Keratinocyte (primary cell): ENCODE measurements at regions not wholly inside any gene's neighbourhood (a gene's known extent, or its start where the extent isn't known, plus 50 kb on each side); places are given as distances from the start of the nearest gene placed in this dataset.

Experiments used
- DNase-seq: peaks from one replicate; pipeline ENCODE4 v3.0.0-alpha.2; 2011; ENCODE audit warnings: low read depth, missing footprints, low spot score
- FAIRE-seq: peaks from 2 replicates; lab custom pipeline; 2011; peaks lifted over from hg19 to GRCh38; lab: Jason Lieb, UNC
- H2AFZ ChIP-seq: 2 replicates; pipeline ENCODE4 v1.6.0; 2012; ENCODE audit warnings: low read length, control low read depth, inconsistent platforms; ENCODE audit not compliant: control insufficient read depth
- H3K27ac ChIP-seq: 2 replicates; pipeline ENCODE4 v1.5.1; 2011; ENCODE audit warnings: low read length; ENCODE audit not compliant: control insufficient read depth, insufficient read depth
- H3K27me3 ChIP-seq: 3 replicates; pipeline ENCODE4 v1.6.0; 2011; ENCODE audit warnings: low read length; ENCODE audit not compliant: control insufficient read depth, insufficient read depth; ENCODE audit errors: extremely low read depth
- H3K36me3 ChIP-seq, 2 experiments: 2 replicates in 1 of 2; 3 replicates in 1 of 2; pipeline ENCODE4 v1.5.1; 2011; ENCODE audit warnings: low read length in 2 of 2, mild to moderate bottlenecking in 1 of 2; ENCODE audit not compliant: control insufficient read depth in 2 of 2, insufficient read depth in 2 of 2; ENCODE audit errors: extremely low read depth in 1 of 2
- H3K4me1 ChIP-seq: 3 replicates; pipeline ENCODE4 v1.5.1; 2011; ENCODE audit warnings: low read length; ENCODE audit not compliant: control insufficient read depth, insufficient read depth; ENCODE audit errors: extremely low read depth
- H3K4me2 ChIP-seq: 3 replicates; pipeline ENCODE4 v1.6.0; 2011; ENCODE audit warnings: low read depth, low read length; ENCODE audit not compliant: control insufficient read depth, insufficient read depth; ENCODE audit errors: extremely low read depth
- H3K4me3 ChIP-seq, 3 experiments: fragments of 200-600 bp in 1 of 3; sonication (generic) in 1 of 3; 2 replicates in 2 of 3; 3 replicates in 1 of 3; pipeline ENCODE4 v1.5.1; 2011 to 2016; ENCODE audit warnings: low read length in 3 of 3, mild to moderate bottlenecking in 3 of 3, control low read depth in 2 of 3, inconsistent platforms in 1 of 3, low read depth in 1 of 3, mixed read lengths in 1 of 3, mixed run types in 1 of 3, moderate library complexity in 1 of 3; ENCODE audit not compliant: control insufficient read depth in 2 of 3, insufficient read depth in 2 of 3; ENCODE audit errors: extremely low read depth in 1 of 3
- H3K79me2 ChIP-seq: 2 replicates; pipeline ENCODE4 v1.6.0; 2012; ENCODE audit warnings: low read length; ENCODE audit not compliant: control insufficient read depth, insufficient read depth
- H3K9ac ChIP-seq: 3 replicates; pipeline ENCODE4 v1.6.0; 2011; ENCODE audit warnings: low read length; ENCODE audit not compliant: control insufficient read depth, insufficient read depth; ENCODE audit errors: extremely low read depth
- H3K9me1 ChIP-seq: 3 replicates; pipeline ENCODE4 v1.6.0; 2011; ENCODE audit warnings: low read length; ENCODE audit not compliant: control insufficient read depth, insufficient read depth; ENCODE audit errors: extremely low read depth
- H3K9me3 ChIP-seq: 2 replicates; pipeline ENCODE4 v1.5.1; 2012; ENCODE audit warnings: low read depth, low read length; ENCODE audit not compliant: control insufficient read depth
- H4K20me1 ChIP-seq: 3 replicates; pipeline ENCODE4 v1.6.0; 2011; ENCODE audit warnings: low read length; ENCODE audit not compliant: control insufficient read depth, insufficient read depth; ENCODE audit errors: extremely low read depth
- EZH2 ChIP-seq: IDR thresholded peaks from one replicate; pipeline ENCODE4 v1.6.1; 2012; ENCODE audit warnings: inconsistent platforms, mild to moderate bottlenecking, low read length, moderate library complexity
- dilution Hi-C: fragments of 300-500 bp; cut with MboI; formaldehyde crosslinking; loops from one replicate; pipeline ENCODE4 v1.7.0; 2020; ENCODE audit warnings: low sequenced_read_pairs; ENCODE audit not compliant: extremely low pct_ligation_motif_present
- TF ChIP-seq, protein P1 (sequence below), 3 experiments: IDR thresholded peaks in 1 of 3; conservative IDR thresholded peaks in 1 of 3; optimal IDR thresholded peaks in 1 of 3; 2 replicates in 2 of 3; 3 replicates in 1 of 3; pipeline versions ENCODE3 to v1.5.1; 2011; ENCODE audit warnings: low read length in 3 of 3, mild to moderate bottlenecking in 3 of 3, moderate library complexity in 2 of 3, control low read depth in 1 of 3, inconsistent platforms in 1 of 3; ENCODE audit not compliant: insufficient read depth in 2 of 3; ENCODE audit errors: extremely low read depth in 1 of 3

DNA sequence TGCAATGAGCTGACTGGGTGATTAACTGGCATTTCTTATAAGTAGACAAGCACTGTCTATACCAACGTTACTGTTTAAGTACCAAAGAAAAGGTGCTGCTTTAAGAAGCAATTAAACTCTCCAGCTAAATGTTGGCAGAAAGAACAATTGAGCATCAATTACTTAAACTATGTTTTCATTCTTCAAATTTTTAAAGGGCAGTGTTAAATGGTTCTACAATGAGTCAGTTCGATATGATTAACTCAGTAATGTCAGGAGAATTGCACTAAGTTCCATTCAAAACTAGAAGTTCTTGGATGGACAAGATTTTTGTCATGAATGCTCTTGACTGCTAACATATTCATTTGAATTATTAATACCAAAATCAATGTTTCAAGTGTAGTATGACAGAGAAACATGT lies 593.7 kb downstream of the DNAH5 start:
- Histone ChIP-seq H3K4me1 (no peaks in the 10 kb centered on the region), H3K9me3 (no peaks in the 10 kb centered on the region), H3K27me3 (no peaks in the 10 kb centered on the region), H3K79me2 (no peaks in the 10 kb centered on the region), H2AFZ (no peak overlapping the region), H3K9ac (no peak overlapping the region), H3K9me1 (no peaks in the 10 kb centered on the region), H4K20me1 (no peaks in the 10 kb centered on the region), H3K4me2 (no peak overlapping the region), H3K27ac (no peak overlapping the region), H3K4me3 (no peak overlapping the region), H3K36me3 (no peaks in the 10 kb centered on the region)
- DNase-seq = no peak
- dilution Hi-C loops = no loop called here
- TF ChIP-seq EZH2 = no peak
- TF ChIP-seq, protein P1, sequence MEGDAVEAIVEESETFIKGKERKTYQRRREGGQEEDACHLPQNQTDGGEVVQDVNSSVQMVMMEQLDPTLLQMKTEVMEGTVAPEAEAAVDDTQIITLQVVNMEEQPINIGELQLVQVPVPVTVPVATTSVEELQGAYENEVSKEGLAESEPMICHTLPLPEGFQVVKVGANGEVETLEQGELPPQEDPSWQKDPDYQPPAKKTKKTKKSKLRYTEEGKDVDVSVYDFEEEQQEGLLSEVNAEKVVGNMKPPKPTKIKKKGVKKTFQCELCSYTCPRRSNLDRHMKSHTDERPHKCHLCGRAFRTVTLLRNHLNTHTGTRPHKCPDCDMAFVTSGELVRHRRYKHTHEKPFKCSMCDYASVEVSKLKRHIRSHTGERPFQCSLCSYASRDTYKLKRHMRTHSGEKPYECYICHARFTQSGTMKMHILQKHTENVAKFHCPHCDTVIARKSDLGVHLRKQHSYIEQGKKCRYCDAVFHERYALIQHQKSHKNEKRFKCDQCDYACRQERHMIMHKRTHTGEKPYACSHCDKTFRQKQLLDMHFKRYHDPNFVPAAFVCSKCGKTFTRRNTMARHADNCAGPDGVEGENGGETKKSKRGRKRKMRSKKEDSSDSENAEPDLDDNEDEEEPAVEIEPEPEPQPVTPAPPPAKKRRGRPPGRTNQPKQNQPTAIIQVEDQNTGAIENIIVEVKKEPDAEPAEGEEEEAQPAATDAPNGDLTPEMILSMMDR (optimal IDR thresholded peaks at IDR 0.05 in 1 of 3, IDR thresholded peaks at IDR 0.05 in 1 of 3, conservative IDR thresholded peaks at IDR 0.05 in 1 of 3; ENCODE audit: extremely low read depth in 1 of 3, insufficient read depth in 2 of 3, low read length in 3 of 3) = no peak
- no peak for FAIRE-seq

DNA sequence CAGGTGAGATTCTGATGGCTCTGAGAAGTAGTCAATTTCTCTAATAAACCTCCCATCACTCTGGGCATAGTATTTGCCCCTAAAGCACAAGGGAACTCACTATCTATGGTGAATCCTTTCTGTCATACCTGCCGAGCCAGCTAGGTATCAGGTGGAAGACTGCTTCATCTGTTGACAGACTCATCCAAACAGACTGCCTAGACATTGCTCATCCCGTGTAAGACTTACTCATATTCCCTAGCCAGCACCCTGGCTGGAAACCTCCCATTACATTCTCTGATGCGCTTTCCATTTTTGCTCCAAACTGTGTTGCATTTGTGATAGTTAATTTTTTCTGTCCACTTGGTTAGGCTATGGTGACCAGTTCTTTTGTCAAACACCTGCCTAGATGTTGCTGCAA lies 595.9 kb downstream of the DNAH5 start:
- Histone ChIP-seq H3K4me2 (no peak overlapping the region), H3K4me1 (no peaks in the 10 kb centered on the region), H3K79me2 (no peaks in the 10 kb centered on the region), H4K20me1 (no peaks in the 10 kb centered on the region), H3K4me3 (no peak overlapping the region), H3K36me3 (no peaks in the 10 kb centered on the region), H3K9me1 (no peaks in the 10 kb centered on the region), H3K9me3 (no peaks in the 10 kb centered on the region), H3K27me3 (no peaks in the 10 kb centered on the region), H2AFZ (no peak overlapping the region), H3K9ac (no peak overlapping the region), H3K27ac (no peak overlapping the region)
- DNase-seq (no peak), FAIRE-seq (no peak)
- TF ChIP-seq EZH2 = no peak
- TF ChIP-seq, protein P1 (optimal IDR thresholded peaks at IDR 0.05 in 1 of 3, IDR thresholded peaks at IDR 0.05 in 1 of 3, conservative IDR thresholded peaks at IDR 0.05 in 1 of 3; ENCODE audit: extremely low read depth in 1 of 3, insufficient read depth in 2 of 3, low read length in 3 of 3) = no peak
- dilution Hi-C loops = no loop called here
